SK-N-SH (cell line): ENCODE measurements at regions not wholly inside any gene's neighbourhood (a gene's known extent, or its start where the extent isn't known, plus 50 kb on each side); places are given as distances from the start of the nearest gene placed in this dataset.

Experiments
- CTCF ChIA-PET: fragments of 300-600, 350-600 bp; formaldehyde crosslinking; extraction: SDS; loops from one replicate; lab custom pipeline; 2021; lab: Yijun Ruan, JAX
- POLR2A ChIA-PET: fragments of 350-600 bp; sonication (Branson Sonifier 250); formaldehyde crosslinking; extraction: SDS; loops from one replicate; lab custom pipeline; 2020; ENCODE audit warnings: antibody characterized with exemption, inconsistent platforms; lab: Yijun Ruan, JAX
- DNase-seq: peaks from one replicate; pipeline ENCODE4 v3.0.0; 2012
- H2AFZ ChIP-seq: fragments of 200-600 bp; sonication (generic); 2 replicates; pipeline ENCODE4 v1.8.1; 2016; ENCODE audit warnings: antibody characterized with exemption, mild to moderate bottlenecking, low read depth
- H3F3A ChIP-seq: fragments of 200-600 bp; sonication (generic); replicated peaks from 2 replicates; pipeline ENCODE3; 2016; ENCODE audit warnings: antibody characterized with exemption, mild to moderate bottlenecking; ENCODE audit not compliant: insufficient read depth
- H3K27ac ChIP-seq, 2 experiments: fragments of 200-500 bp in 1 of 2; fragments of 200-600 bp in 1 of 2; sonication (Bioruptor generic) in 1 of 2; sonication (generic), shearing (Covaris generic) in 1 of 2; 2 replicates each; pipeline versions ENCODE4 v1.5.1 to v1.6.1; 2014 to 2016; ENCODE audit warnings: low read depth in 2 of 2, inconsistent platforms in 1 of 2, low read length in 1 of 2, mild to moderate bottlenecking in 1 of 2, mixed read lengths in 1 of 2
- H3K27me3 ChIP-seq: fragments of 200-600 bp; sonication (generic), shearing (Covaris generic); 2 replicates; pipeline ENCODE4 v1.6.1; 2016; ENCODE audit warnings: mixed run types; ENCODE audit not compliant: insufficient read depth
- H3K36me3 ChIP-seq, 2 experiments: fragments of 200-500 bp in 1 of 2; fragments of 200-600 bp in 1 of 2; sonication (Bioruptor generic) in 1 of 2; sonication (generic) in 1 of 2; replicated peaks in 1 of 2; 2 replicates each; pipeline versions ENCODE3 to v1.5.1; 2014 to 2016; ENCODE audit warnings: low read length in 1 of 2, mild to moderate bottlenecking in 1 of 2; ENCODE audit not compliant: insufficient read depth in 2 of 2, control insufficient read depth in 1 of 2
- H3K4me1 ChIP-seq, 2 experiments: fragments of 200-500 bp in 1 of 2; fragments of 200-600 bp in 1 of 2; sonication (Bioruptor generic) in 1 of 2; sonication (generic), shearing (Covaris generic) in 1 of 2; 2 replicates each; pipeline versions ENCODE4 v1.5.1 to v1.6.1; 2014 to 2016; ENCODE audit warnings: low read depth in 1 of 2, low read length in 1 of 2, mixed run types in 1 of 2; ENCODE audit not compliant: insufficient read depth in 2 of 2, control insufficient read depth in 1 of 2
- H3K4me2 ChIP-seq: fragments of 200-600 bp; sonication (generic), shearing (Covaris generic); 2 replicates; pipeline ENCODE4 v1.6.1; 2017; ENCODE audit warnings: mixed run types
- H3K4me3 ChIP-seq, 2 experiments: fragments of 200-500 bp in 1 of 2; fragments of 200-600 bp in 1 of 2; sonication (Bioruptor generic) in 1 of 2; sonication (generic), shearing (Covaris generic) in 1 of 2; 2 replicates each; pipeline versions ENCODE4 v1.5.1 to v1.8.1; 2014 to 2016; ENCODE audit warnings: low read depth in 2 of 2, inconsistent platforms in 1 of 2, low read length in 1 of 2, mild to moderate bottlenecking in 1 of 2, mixed read lengths in 1 of 2, moderate library complexity in 1 of 2
- H3K79me2 ChIP-seq: fragments of 200-600 bp; sonication (generic); 2 replicates; pipeline ENCODE4 v1.8.1; 2017; ENCODE audit warnings: mild to moderate bottlenecking; ENCODE audit not compliant: insufficient read depth
- H3K9ac ChIP-seq: fragments of 200-600 bp; sonication (generic); 2 replicates; pipeline ENCODE4 v1.6.1; 2017; ENCODE audit warnings: mixed run types
- H3K9me2 ChIP-seq: fragments of 200-600 bp; sonication (generic); 2 replicates; pipeline ENCODE4 v1.6.1; 2017; ENCODE audit warnings: mixed run types
- H3K9me3 ChIP-seq: fragments of 200-600 bp; sonication (generic); 2 replicates; pipeline ENCODE4 v1.6.1; 2017; ENCODE audit warnings: mixed run types, mild to moderate bottlenecking, moderate library complexity
- H4K20me1 ChIP-seq: fragments of 200-600 bp; sonication (generic); 2 replicates; pipeline ENCODE4 v1.6.1; 2017; ENCODE audit warnings: mild to moderate bottlenecking, mixed run types; ENCODE audit not compliant: insufficient read depth
- FOXJ3 ChIP-seq: sonication (generic); formaldehyde crosslinking; IDR thresholded peaks from 2 replicates; pipeline ENCODE4 v1.5.1; 2020; ENCODE audit warnings: mild to moderate bottlenecking, missing genetic modification reagents
- GABPA ChIP-seq: IDR thresholded peaks from 2 replicates; pipeline ENCODE4 v1.4.0; 2012; ENCODE audit warnings: low read depth, mild to moderate bottlenecking
- GATA2 ChIP-seq: sonication (generic); formaldehyde crosslinking; IDR thresholded peaks from 2 replicates; pipeline ENCODE4 v1.5.0; 2020; ENCODE audit warnings: mild to moderate bottlenecking, missing genetic modification reagents
- NFIC ChIP-seq: IDR thresholded peaks from 2 replicates; pipeline ENCODE4 v1.4.0; 2012; ENCODE audit warnings: borderline replicate concordance
- NRF1 ChIP-seq: IDR thresholded peaks from 2 replicates; pipeline ENCODE4 v1.6.1; 2012; ENCODE audit warnings: low read depth, mild to moderate bottlenecking, low read length
- RCOR1 ChIP-seq: fragments of 150-350 bp; IDR thresholded peaks from 2 replicates; pipeline ENCODE4 v1.6.1; 2017; ENCODE audit warnings: antibody characterized with exemption, low read length
- RFX5 ChIP-seq: IDR thresholded peaks from 2 replicates; pipeline ENCODE4 v1.6.1; 2012; ENCODE audit warnings: mild to moderate bottlenecking, improper control_type of control experiment, low read length
- TEAD4 ChIP-seq: IDR thresholded peaks from 2 replicates; pipeline ENCODE4 v1.4.0; 2012; ENCODE audit warnings: mild to moderate bottlenecking, borderline replicate concordance; ENCODE audit not compliant: insufficient read depth
- YY1 ChIP-seq: IDR thresholded peaks from 2 replicates; pipeline ENCODE4 v1.4.0; 2012; ENCODE audit warnings: low read depth, mild to moderate bottlenecking
- WGBS: methylation state at CpG from one replicate; pipeline ENCODE4 v1.1.6; 2017; ENCODE audit warnings: low lambda C conversion rate; 5-methylcytosine and 5-hydroxymethylcytosine counted together
- TF ChIP-seq, protein P1 (sequence below): IDR thresholded peaks from 2 replicates; pipeline ENCODE4 v1.4.0; 2012; ENCODE audit warnings: low read depth, borderline replicate concordance
- TF ChIP-seq, protein P2 (sequence below): IDR thresholded peaks from 2 replicates; pipeline ENCODE4; 2012
- TF ChIP-seq, protein P3 (sequence below): IDR thresholded peaks from 2 replicates; pipeline ENCODE4 v1.4.0; 2012; ENCODE audit warnings: low read depth

DNA sequence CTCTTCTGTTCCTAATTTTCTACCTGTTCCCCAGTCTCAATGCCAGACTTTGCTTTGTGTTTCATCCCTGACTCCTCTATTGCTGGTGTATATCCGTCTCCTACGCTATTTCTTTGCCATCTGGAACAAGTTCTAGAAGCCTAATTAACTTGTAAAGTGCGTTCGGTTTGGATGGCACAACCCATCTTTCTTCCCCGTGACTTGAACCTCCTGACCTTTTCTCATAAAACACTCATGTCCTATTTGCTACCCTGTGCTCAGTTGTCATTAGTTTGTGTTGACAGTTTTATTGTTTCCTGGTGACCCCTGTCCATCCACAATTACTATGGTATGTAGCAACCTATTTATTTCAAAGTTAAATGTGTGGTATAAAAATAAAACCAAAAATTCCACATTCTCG is 323.5 kb downstream of the TLE4 start:
- H3K4me2 ChIP-seq: no peak overlapping the region
- H3K27ac ChIP-seq: no peak overlapping the region
- CTCF ChIA-PET: no interaction called here
- no peaks in the 10 kb centered on the region for H3K9me3 ChIP-seq
- POLR2A ChIA-PET: no interaction called here
- H3K9me2 ChIP-seq: no peaks in the 10 kb centered on the region
- H3K79me2 ChIP-seq: no peaks in the 10 kb centered on the region
- H4K20me1 ChIP-seq: no peaks in the 10 kb centered on the region
- no peaks in the 10 kb centered on the region for H3K4me1 ChIP-seq
- no peaks in the 10 kb centered on the region for H3F3A ChIP-seq
- TF ChIP-seq GATA2 (CRISPR knock-in tag) (no peak), NFIC (no peak), TEAD4 (no peak)
- TF ChIP-seq, protein P1, sequence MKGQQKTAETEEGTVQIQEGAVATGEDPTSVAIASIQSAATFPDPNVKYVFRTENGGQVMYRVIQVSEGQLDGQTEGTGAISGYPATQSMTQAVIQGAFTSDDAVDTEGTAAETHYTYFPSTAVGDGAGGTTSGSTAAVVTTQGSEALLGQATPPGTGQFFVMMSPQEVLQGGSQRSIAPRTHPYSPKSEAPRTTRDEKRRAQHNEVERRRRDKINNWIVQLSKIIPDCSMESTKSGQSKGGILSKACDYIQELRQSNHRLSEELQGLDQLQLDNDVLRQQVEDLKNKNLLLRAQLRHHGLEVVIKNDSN: no peak
- TF ChIP-seq, all 33 proteins: peak for 0
- Histone ChIP-seq H2AFZ (no peak overlapping the region), H3K36me3 (no peaks in the 10 kb centered on the region), H3K4me3 (no peak overlapping the region), H3K27me3 (no peaks in the 10 kb centered on the region), H3K9ac (no peak overlapping the region)
- DNase-seq: no peak
- 58% methylated on average over 6 of the region's 6 CpGs for WGBS

DNA sequence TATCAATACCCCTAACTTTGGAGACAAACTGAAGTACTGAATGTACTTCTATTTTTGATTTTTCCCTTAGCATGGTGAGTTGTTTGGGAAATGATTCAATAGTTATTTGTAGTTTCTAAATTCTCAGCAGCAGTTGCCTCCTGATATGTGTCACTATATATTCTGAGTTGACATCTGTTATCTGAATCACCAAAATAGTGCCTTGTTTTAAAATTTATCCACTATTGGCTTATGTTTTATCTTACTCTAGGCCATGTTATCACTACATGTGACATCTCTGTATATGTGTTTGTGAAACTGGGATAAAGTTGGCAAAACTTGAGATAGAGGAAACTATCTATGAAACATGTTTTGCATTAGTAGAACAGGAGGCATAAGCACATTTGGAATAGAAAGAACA is 317.6 kb downstream of the TLE4 start:
- TF ChIP-seq FOXJ3 (CRISPR knock-in tag) (no peak), NFIC (no peak), YY1 (no peak), RCOR1 (no peak), RFX5 (no peak), GATA2 (CRISPR knock-in tag) (no peak), NRF1 (no peak), GABPA (no peak)
- TF ChIP-seq, protein P2, sequence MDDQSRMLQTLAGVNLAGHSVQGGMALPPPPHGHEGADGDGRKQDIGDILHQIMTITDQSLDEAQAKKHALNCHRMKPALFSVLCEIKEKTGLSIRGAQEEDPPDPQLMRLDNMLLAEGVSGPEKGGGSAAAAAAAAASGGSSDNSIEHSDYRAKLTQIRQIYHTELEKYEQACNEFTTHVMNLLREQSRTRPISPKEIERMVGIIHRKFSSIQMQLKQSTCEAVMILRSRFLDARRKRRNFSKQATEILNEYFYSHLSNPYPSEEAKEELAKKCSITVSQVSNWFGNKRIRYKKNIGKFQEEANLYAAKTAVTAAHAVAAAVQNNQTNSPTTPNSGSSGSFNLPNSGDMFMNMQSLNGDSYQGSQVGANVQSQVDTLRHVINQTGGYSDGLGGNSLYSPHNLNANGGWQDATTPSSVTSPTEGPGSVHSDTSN: no peak
- TF ChIP-seq, protein P3, sequence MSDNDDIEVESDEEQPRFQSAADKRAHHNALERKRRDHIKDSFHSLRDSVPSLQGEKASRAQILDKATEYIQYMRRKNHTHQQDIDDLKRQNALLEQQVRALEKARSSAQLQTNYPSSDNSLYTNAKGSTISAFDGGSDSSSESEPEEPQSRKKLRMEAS: no peak
- TF ChIP-seq, all 33 proteins: peak for 0
- no peak for DNase-seq
- H3K9ac ChIP-seq: no peak overlapping the region
- ChIA-PET CTCF (no interaction called here), POLR2A (no interaction called here)
- no peak overlapping the region for H3K27ac ChIP-seq
- no peaks in the 10 kb centered on the region for H3K79me2 ChIP-seq
- H3K9me2 ChIP-seq: no peaks in the 10 kb centered on the region
- no peaks in the 10 kb centered on the region for H3K27me3 ChIP-seq
- no peak overlapping the region for H3K4me2 ChIP-seq
- H3K9me3 ChIP-seq: no peaks in the 10 kb centered on the region
- H4K20me1 ChIP-seq: no peaks in the 10 kb centered on the region
- no peaks in the 10 kb centered on the region for H3K4me1 ChIP-seq
- no peak overlapping the region for H2AFZ ChIP-seq
- no peak overlapping the region for H3K4me3 ChIP-seq
- no peaks in the 10 kb centered on the region for H3F3A ChIP-seq
- H3K36me3 ChIP-seq: no peaks in the 10 kb centered on the region
